ENCODE measurements at regions not wholly inside any gene's neighbourhood (a gene's known extent, or its start where the extent isn't known, plus 50 kb on each side); places are given as distances from the start of the nearest gene placed in this dataset.

DNA sequence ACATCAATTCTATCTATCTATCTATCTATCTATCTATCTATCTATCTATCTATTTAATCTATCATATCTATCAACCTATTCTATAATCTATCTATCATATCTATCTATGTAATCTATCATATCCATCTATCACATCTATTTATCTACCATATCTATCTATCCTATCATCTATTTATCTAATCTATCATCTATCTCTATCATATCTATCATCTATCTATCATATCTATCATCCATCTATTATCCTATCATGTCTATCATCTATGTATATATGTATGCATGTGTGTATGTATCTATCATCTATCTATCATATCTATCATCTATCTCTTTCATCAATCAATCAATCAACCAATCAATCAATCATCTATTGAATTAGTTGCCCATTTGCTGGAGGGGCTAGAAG lies 159.3 kb upstream of the GALNT17 start:
- TF ChIP-seq, protein P1, sequence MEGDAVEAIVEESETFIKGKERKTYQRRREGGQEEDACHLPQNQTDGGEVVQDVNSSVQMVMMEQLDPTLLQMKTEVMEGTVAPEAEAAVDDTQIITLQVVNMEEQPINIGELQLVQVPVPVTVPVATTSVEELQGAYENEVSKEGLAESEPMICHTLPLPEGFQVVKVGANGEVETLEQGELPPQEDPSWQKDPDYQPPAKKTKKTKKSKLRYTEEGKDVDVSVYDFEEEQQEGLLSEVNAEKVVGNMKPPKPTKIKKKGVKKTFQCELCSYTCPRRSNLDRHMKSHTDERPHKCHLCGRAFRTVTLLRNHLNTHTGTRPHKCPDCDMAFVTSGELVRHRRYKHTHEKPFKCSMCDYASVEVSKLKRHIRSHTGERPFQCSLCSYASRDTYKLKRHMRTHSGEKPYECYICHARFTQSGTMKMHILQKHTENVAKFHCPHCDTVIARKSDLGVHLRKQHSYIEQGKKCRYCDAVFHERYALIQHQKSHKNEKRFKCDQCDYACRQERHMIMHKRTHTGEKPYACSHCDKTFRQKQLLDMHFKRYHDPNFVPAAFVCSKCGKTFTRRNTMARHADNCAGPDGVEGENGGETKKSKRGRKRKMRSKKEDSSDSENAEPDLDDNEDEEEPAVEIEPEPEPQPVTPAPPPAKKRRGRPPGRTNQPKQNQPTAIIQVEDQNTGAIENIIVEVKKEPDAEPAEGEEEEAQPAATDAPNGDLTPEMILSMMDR (IDR thresholded peaks at IDR 0.05; ENCODE audit: insufficient read depth, low read length), result no peak
- TF ChIP-seq, protein P2, sequence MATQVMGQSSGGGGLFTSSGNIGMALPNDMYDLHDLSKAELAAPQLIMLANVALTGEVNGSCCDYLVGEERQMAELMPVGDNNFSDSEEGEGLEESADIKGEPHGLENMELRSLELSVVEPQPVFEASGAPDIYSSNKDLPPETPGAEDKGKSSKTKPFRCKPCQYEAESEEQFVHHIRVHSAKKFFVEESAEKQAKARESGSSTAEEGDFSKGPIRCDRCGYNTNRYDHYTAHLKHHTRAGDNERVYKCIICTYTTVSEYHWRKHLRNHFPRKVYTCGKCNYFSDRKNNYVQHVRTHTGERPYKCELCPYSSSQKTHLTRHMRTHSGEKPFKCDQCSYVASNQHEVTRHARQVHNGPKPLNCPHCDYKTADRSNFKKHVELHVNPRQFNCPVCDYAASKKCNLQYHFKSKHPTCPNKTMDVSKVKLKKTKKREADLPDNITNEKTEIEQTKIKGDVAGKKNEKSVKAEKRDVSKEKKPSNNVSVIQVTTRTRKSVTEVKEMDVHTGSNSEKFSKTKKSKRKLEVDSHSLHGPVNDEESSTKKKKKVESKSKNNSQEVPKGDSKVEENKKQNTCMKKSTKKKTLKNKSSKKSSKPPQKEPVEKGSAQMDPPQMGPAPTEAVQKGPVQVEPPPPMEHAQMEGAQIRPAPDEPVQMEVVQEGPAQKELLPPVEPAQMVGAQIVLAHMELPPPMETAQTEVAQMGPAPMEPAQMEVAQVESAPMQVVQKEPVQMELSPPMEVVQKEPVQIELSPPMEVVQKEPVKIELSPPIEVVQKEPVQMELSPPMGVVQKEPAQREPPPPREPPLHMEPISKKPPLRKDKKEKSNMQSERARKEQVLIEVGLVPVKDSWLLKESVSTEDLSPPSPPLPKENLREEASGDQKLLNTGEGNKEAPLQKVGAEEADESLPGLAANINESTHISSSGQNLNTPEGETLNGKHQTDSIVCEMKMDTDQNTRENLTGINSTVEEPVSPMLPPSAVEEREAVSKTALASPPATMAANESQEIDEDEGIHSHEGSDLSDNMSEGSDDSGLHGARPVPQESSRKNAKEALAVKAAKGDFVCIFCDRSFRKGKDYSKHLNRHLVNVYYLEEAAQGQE (IDR thresholded peaks at IDR 0.05; ENCODE audit: insufficient replicate concordance, low read depth), result no peak

Measured in HL-60 (cell line).